Uterus (tissue), 2 donors: ENCODE measurements at regions not wholly inside any gene's neighbourhood (a gene's known extent, or its start where the extent isn't known, plus 50 kb on each side); places are given as distances from the start of the nearest gene placed in this dataset.

ENCODE experiments used
- POLR2A ChIP-seq, 2 donors: fragments of 450-650 bp; IDR thresholded peaks; one replicate each; pipeline ENCODE4 v1.6.1; 2016; ENCODE audit warnings: antibody characterized with exemption in 2 of 2, mild to moderate bottlenecking in 1 of 2, moderate library complexity in 1 of 2
- TF ChIP-seq, protein P1 (sequence below), 4 experiments: fragments of 200-600 bp in 2 of 4; fragments of 450-650 bp in 2 of 4; sonication (generic) in 2 of 4; IDR thresholded peaks; one replicate each; pipeline ENCODE4 v1.5.1; 2016 to 2019; ENCODE audit warnings: antibody characterized with exemption in 4 of 4, mild to moderate bottlenecking in 2 of 4, moderate library complexity in 1 of 4

DNA sequence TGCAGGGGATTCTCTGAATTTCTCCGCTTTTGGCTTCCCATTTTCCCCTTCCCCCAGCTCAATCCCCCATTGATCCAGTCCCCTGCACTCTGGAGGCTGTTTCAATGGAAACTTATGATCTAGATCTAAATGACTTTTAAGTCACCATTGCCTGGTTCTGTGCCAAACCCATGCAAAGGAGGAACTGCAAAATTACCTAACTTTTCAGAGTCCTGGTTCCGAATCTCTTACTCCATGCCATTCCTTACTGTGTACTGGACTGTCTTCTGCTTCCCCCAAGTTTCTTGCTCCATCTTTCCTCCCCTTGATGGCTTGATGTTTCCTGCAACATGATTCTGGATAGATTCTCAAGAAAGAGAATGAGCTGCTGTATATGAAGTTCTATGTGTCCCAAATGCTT lies 327.8 kb downstream of the MIAT start:
- TF ChIP-seq, protein P1, sequence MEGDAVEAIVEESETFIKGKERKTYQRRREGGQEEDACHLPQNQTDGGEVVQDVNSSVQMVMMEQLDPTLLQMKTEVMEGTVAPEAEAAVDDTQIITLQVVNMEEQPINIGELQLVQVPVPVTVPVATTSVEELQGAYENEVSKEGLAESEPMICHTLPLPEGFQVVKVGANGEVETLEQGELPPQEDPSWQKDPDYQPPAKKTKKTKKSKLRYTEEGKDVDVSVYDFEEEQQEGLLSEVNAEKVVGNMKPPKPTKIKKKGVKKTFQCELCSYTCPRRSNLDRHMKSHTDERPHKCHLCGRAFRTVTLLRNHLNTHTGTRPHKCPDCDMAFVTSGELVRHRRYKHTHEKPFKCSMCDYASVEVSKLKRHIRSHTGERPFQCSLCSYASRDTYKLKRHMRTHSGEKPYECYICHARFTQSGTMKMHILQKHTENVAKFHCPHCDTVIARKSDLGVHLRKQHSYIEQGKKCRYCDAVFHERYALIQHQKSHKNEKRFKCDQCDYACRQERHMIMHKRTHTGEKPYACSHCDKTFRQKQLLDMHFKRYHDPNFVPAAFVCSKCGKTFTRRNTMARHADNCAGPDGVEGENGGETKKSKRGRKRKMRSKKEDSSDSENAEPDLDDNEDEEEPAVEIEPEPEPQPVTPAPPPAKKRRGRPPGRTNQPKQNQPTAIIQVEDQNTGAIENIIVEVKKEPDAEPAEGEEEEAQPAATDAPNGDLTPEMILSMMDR (IDR thresholded peaks at IDR 0.05) = no peak
- no peak for TF ChIP-seq POLR2A (IDR thresholded peaks at IDR 0.05)
